PC-9 (cell line): ENCODE measurements at regions not wholly inside any gene's neighbourhood (a gene's known extent, or its start where the extent isn't known, plus 50 kb on each side); places are given as distances from the start of the nearest gene placed in this dataset.

Source experiments
- CTCF ChIP-seq: fragments of 200-600 bp; sonication (generic); conservative IDR thresholded peaks from 2 replicates; pipeline ENCODE4 v1.6.1; 2017; ENCODE audit warnings: mixed run types, antibody characterized with exemption, mild to moderate bottlenecking, moderate library complexity
- EZH2 ChIP-seq: fragments of 200-600 bp; sonication (generic); IDR thresholded peaks from 2 replicates; pipeline ENCODE4 v1.8.0; 2017; ENCODE audit warnings: antibody characterized with exemption, low read depth

- TF ChIP-seq CTCF (no peak), EZH2 (no peak)
Measured at GRCh38 chr7:145289384-145289783, 453.5 kb upstream of the TPK1 start.
